Kidney (tissue), 13 donors: ENCODE measurements at regions not wholly inside any gene's neighbourhood (a gene's known extent, or its start where the extent isn't known, plus 50 kb on each side); places are given as distances from the start of the nearest gene placed in this dataset.

Experiments used
- DNase-seq, 5 donors: peaks; one replicate each; pipeline ENCODE4 v3.0.0-alpha.2; 2013 to 2020
- FAIRE-seq: peaks from 2 replicates; lab custom pipeline; 2012; peaks lifted over from hg19 to GRCh38; lab: Jason Lieb, UNC
- H3K27ac ChIP-seq, 2 donors: one replicate each; pipeline ENCODE4 v1.7.0; 2013; ENCODE audit warnings: low read depth in 2 of 2, low read length in 2 of 2, inconsistent platforms in 1 of 2
- H3K27me3 ChIP-seq: one replicate; pipeline ENCODE4 v1.7.1; 2013; ENCODE audit warnings: low read length, inconsistent platforms; ENCODE audit not compliant: control insufficient read depth, insufficient read depth
- H3K36me3 ChIP-seq, 3 donors: one replicate each; pipeline versions ENCODE4 v1.7.0 to v1.7.1; 2013; ENCODE audit warnings: low read length in 3 of 3, control low read depth in 1 of 3, inconsistent platforms in 1 of 3; ENCODE audit not compliant: insufficient read depth in 3 of 3, control insufficient read depth in 2 of 3
- H3K4me1 ChIP-seq, 3 donors: one replicate each; pipeline versions ENCODE4 v1.7.0 to v1.7.1; 2013; ENCODE audit warnings: low read length in 3 of 3, inconsistent platforms in 1 of 3, low read depth in 1 of 3; ENCODE audit not compliant: control insufficient read depth in 2 of 3, insufficient read depth in 2 of 3
- H3K4me3 ChIP-seq, 3 donors: one replicate each; pipeline versions ENCODE4 v1.7.0 to v1.8.1; 2013; ENCODE audit warnings: low read length in 3 of 3, control low read depth in 1 of 3, inconsistent platforms in 1 of 3
- H3K9ac ChIP-seq, 3 donors: one replicate each; pipeline versions ENCODE4 v1.7.0 to v1.7.1; 2013; ENCODE audit warnings: low read length in 3 of 3, control low read depth in 1 of 3, inconsistent platforms in 1 of 3
- H3K9me3 ChIP-seq, 3 donors: one replicate each; pipeline versions ENCODE4 v1.7.0 to v1.7.1; 2013; ENCODE audit warnings: low read length in 3 of 3, control low read depth in 1 of 3, inconsistent platforms in 1 of 3; ENCODE audit not compliant: control insufficient read depth in 2 of 3, insufficient read depth in 1 of 3
- intact Hi-C: fragments of 100-400 bp; cut with DNase I; formaldehyde crosslinking; loops from one replicate; pipeline ENCODE4 v1.11.1; 2022
- TF ChIP-seq, protein P1 (sequence below): IDR thresholded peaks from 3 replicates; pipeline ENCODE4 v1.5.1; 2012; ENCODE audit warnings: mild to moderate bottlenecking, moderate library complexity, borderline replicate concordance; ENCODE audit not compliant: insufficient read depth; ENCODE audit errors: extremely low read depth
- donor health status: control.
- donor health status: control.
- donor health status: control.
- donor health status: control.
- donor health status: control.
- donor health status: DM: yes; HTN: yes; CAD: no.
- donor health status: Normal renal cell carcinoma (clear cell type).

DNA sequence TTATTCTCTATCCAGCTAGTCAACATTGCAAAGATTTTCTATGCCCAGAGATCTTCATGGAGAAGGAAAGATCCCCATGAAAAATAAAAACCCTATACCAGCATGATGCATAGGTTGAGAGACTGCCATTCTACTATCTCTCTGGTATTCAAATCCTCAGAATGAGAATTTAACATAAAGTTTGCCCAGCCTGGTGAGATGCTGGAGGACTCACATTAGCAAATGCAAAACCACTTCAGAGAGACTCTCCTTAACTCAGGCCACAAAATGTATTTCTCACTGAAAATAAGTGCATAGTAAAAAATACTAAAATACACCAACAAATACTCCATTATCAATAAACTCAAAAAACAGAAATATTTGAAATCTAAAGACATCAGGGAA is 430.0 kb upstream of the RUNX1 start:
- H3K27me3 ChIP-seq, result no peaks in the 10 kb centered on the region
- TF ChIP-seq, protein P1, sequence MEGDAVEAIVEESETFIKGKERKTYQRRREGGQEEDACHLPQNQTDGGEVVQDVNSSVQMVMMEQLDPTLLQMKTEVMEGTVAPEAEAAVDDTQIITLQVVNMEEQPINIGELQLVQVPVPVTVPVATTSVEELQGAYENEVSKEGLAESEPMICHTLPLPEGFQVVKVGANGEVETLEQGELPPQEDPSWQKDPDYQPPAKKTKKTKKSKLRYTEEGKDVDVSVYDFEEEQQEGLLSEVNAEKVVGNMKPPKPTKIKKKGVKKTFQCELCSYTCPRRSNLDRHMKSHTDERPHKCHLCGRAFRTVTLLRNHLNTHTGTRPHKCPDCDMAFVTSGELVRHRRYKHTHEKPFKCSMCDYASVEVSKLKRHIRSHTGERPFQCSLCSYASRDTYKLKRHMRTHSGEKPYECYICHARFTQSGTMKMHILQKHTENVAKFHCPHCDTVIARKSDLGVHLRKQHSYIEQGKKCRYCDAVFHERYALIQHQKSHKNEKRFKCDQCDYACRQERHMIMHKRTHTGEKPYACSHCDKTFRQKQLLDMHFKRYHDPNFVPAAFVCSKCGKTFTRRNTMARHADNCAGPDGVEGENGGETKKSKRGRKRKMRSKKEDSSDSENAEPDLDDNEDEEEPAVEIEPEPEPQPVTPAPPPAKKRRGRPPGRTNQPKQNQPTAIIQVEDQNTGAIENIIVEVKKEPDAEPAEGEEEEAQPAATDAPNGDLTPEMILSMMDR, result no peak
- H3K4me1 ChIP-seq, result no peaks in the 10 kb centered on the region
- intact Hi-C loops, result no loop called here
- H3K27ac ChIP-seq, result no peak overlapping the region
- H3K36me3 ChIP-seq, result no peaks in the 10 kb centered on the region
- H3K9me3 ChIP-seq, result no peaks in the 10 kb centered on the region
- DNase-seq (no peak), FAIRE-seq (no peak)
- no peak overlapping the region for H3K9ac ChIP-seq
- no peak overlapping the region for H3K4me3 ChIP-seq

DNA sequence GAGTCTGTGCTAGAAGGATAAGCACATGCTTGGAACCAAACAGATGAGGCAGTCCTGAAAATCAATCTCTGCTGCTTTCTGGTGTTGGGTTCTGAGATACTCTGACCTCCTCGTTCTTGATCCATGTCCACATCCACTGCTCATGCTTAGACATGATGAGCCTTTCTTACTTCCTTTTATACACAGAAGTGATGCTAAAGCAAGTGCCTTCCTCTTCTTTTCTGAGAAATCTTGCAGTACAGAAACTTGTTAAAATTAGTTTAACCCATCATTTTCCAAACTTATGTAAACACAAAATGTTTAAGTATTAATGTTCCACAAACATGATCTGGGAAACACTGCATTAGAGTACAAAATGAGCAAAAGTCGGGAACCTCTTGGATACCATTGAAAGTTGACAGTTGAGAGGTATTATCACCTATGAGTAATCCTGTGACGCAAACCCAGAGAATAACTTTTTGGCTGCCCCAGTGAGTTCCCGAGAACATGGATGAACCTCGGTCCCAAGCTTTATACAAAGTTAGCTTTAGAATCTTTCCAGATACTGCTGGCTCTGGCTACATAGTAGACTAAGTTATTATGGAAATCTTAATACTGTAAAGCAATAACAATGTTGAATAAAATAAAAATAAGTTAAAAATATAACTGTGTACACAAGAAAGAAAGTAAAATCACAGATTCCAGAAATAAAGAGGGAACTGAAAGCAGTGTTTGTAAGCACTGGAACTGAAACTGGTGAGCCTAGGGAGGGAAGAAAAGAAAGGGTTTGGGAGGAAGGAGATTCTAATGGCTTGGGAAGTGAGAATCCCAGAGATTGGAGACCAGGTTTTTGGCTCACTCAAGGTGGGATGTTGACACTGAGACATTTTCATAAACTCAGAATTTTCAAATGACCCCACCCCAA is 429.3 kb upstream of the RUNX1 start:
- Histone ChIP-seq H3K9me3 (no peaks in the 10 kb centered on the region), H3K27ac (no peak overlapping the region), H3K36me3 (no peaks in the 10 kb centered on the region), H3K4me1 (no peaks in the 10 kb centered on the region), H3K9ac (no peak overlapping the region), H3K4me3 (no peak overlapping the region), H3K27me3 (no peaks in the 10 kb centered on the region)
- TF ChIP-seq, protein P1, result no peak
- no peak for FAIRE-seq
- no peak for DNase-seq
- intact Hi-C loops, result no loop called here

DNA sequence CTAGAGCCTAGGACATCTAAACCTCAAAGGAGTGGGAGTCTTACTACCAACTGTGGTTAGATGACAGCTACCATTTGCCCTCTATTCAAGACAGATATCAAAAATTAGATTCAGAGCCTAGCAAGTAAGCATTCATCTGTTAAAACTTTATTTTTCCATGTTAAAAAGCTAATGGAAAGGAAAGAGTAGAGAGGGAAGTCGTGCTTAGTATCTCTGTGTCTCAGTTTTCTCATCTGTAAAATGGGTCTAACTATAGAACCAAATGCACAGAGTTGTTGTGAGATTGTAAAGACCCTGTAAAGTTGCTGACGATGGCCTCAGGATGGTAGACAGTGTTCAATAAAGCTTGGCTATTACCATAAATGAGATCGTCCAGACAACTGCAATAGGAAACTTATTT is 428.5 kb upstream of the RUNX1 start:
- H3K9me3 ChIP-seq, result no peaks in the 10 kb centered on the region
- FAIRE-seq (no peak), DNase-seq (no peak)
- no peak overlapping the region for H3K9ac ChIP-seq
- H3K36me3 ChIP-seq, result no peaks in the 10 kb centered on the region
- H3K27ac ChIP-seq, result peak overlapping the region in 1 of 2 donors; percentile 1
- no peaks in the 10 kb centered on the region for H3K4me1 ChIP-seq
- TF ChIP-seq, protein P1, result no peak
- H3K4me3 ChIP-seq, result no peak overlapping the region
- no peaks in the 10 kb centered on the region for H3K27me3 ChIP-seq
- intact Hi-C loops, result no loop called here
